ENCODE measurements at regions not wholly inside any gene's neighbourhood (a gene's known extent, or its start where the extent isn't known, plus 50 kb on each side); places are given as distances from the start of the nearest gene placed in this dataset.

DNA sequence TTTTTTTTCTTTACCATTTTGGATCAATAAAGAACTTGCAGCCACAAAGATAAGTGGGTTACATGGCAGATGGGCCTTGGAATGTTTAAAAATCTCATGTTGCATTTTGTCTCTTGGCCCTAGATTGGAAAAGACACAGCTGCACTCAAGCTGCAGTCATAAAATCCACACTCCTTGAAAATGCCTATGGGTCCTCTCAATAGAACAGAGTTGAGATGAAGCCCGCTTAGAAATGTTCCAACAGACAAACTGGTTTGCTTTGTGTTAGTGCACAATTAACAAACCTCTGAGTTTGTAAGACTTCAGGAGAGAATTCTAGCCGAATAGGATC lies 401.2 kb upstream of the CDIN1 start:
- TF ChIP-seq EZH2 (IDR thresholded peaks at IDR 0.05; ENCODE audit: low read depth) = no peak
- TF ChIP-seq, protein P1, sequence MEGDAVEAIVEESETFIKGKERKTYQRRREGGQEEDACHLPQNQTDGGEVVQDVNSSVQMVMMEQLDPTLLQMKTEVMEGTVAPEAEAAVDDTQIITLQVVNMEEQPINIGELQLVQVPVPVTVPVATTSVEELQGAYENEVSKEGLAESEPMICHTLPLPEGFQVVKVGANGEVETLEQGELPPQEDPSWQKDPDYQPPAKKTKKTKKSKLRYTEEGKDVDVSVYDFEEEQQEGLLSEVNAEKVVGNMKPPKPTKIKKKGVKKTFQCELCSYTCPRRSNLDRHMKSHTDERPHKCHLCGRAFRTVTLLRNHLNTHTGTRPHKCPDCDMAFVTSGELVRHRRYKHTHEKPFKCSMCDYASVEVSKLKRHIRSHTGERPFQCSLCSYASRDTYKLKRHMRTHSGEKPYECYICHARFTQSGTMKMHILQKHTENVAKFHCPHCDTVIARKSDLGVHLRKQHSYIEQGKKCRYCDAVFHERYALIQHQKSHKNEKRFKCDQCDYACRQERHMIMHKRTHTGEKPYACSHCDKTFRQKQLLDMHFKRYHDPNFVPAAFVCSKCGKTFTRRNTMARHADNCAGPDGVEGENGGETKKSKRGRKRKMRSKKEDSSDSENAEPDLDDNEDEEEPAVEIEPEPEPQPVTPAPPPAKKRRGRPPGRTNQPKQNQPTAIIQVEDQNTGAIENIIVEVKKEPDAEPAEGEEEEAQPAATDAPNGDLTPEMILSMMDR (conservative IDR thresholded peaks at IDR 0.05) = no peak
- DNase-seq = no peak
- Histone ChIP-seq H3K27ac (no peak overlapping the region), H3K9me3 (ENCODE audit: insufficient read depth, low read depth) (0 out of 2 replicates have a peak, but pooled peaks cover under 1% of the 10 kb centered on the region), H3K27me3 (ENCODE audit: insufficient read depth, low read depth) (no peaks in the 10 kb centered on the region), H4K20me1 (ENCODE audit: insufficient read depth) (no peaks in the 10 kb centered on the region), H3K79me2 (ENCODE audit: low read depth) (no peaks in the 10 kb centered on the region), H3K36me3 (ENCODE audit: low read depth) (no peaks in the 10 kb centered on the region), H3K9me2 (ENCODE audit: insufficient read depth) (no peaks in the 10 kb centered on the region), H3F3A (ENCODE audit: insufficient read depth, low read depth) (0 out of 2 replicates have a peak, but pooled peaks cover 2% of the 10 kb centered on the region), H2AFZ (no peak overlapping the region), H3K4me1 (replicated peaks; ENCODE audit: insufficient read depth) (peaks cover 19% of the 10 kb centered on the region), H3K4me2 (no peak overlapping the region), H3K4me3 (no peak overlapping the region)
- intact Hi-C loops (cut with micrococcal nuclease; ENCODE audit: unreplicated experiment) = no loop called here
- BruUV-seq (replicated peaks) = no TSS peak
- CTCF ChIA-PET = no interaction called here
- POLR2A ChIA-PET (ENCODE audit: unreplicated experiment) = interaction anchor here (0.6 kb wide), 1 partner anchor 50 kb away, joined by 3 read pairs; no protein-coding TSS in a partner anchor

DNA sequence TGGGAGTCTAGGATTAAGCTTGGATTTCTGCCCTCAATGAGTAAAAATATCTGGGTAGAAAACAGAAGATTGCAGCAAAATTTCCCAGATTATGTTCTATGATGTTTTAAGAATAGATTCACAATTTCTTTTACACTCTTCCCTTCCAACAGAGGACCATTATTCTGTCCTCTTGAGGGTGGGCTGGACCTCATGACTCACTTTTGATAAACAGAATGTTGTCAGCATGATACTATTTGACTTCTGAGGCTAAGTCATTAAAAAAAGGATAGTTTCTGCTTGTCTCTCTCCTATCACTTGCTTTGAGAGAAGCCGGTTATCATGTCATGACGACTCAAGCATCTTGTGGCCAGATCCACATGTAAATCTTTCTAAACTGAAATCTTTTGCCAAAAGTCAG lies 396.2 kb upstream of the CDIN1 start:
- Histone ChIP-seq H3K27ac (no peak overlapping the region), H2AFZ (no peak overlapping the region), H3K4me2 (no peak overlapping the region), H3K4me1 (replicated peaks; ENCODE audit: insufficient read depth) (peaks cover 4% of the 10 kb centered on the region), H3K79me2 (ENCODE audit: low read depth) (no peaks in the 10 kb centered on the region), H3K4me3 (no peak overlapping the region), H3K27me3 (ENCODE audit: insufficient read depth, low read depth) (no peaks in the 10 kb centered on the region), H3K9me3 (ENCODE audit: insufficient read depth, low read depth) (no peaks in the 10 kb centered on the region), H3K36me3 (ENCODE audit: low read depth) (no peaks in the 10 kb centered on the region), H3F3A (ENCODE audit: insufficient read depth, low read depth) (no peaks in the 10 kb centered on the region), H4K20me1 (ENCODE audit: insufficient read depth) (no peaks in the 10 kb centered on the region), H3K9me2 (ENCODE audit: insufficient read depth) (no peaks in the 10 kb centered on the region)
- intact Hi-C loops (cut with micrococcal nuclease; ENCODE audit: unreplicated experiment) = no loop called here
- DNase-seq = no peak
- ChIA-PET CTCF (no interaction called here), POLR2A (ENCODE audit: unreplicated experiment) (no interaction called here)
- no TSS peak for BruUV-seq (replicated peaks)
- TF ChIP-seq, protein P1 (conservative IDR thresholded peaks at IDR 0.05) = no peak
- TF ChIP-seq EZH2 (IDR thresholded peaks at IDR 0.05; ENCODE audit: low read depth) = no peak

DNA sequence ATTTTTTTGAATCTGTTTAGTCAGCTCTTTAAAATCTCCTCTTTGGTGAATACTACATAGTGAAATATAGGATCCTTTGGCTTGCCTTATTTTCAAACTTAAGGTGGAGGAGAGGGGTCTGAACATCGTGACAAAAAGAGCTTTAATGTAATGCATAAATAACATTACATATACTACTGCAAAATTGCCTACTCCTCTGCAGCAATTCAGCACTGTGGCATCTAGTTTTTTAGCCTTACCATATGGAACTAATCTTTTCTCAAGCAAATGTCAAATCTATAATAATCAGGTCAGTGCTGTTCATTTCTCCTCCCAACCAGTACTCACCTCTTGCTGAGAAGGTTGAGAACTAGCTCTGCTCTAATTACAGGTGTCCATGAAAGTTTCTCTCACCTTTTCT lies 394.0 kb upstream of the CDIN1 start:
- Histone ChIP-seq H3K4me2 (no peak overlapping the region), H3K27ac (no peak overlapping the region), H3K79me2 (ENCODE audit: low read depth) (no peaks in the 10 kb centered on the region), H3K4me1 (replicated peaks; ENCODE audit: insufficient read depth) (no peaks in the 10 kb centered on the region), H2AFZ (no peak overlapping the region), H3K4me3 (no peak overlapping the region), H3K9me2 (ENCODE audit: insufficient read depth) (no peaks in the 10 kb centered on the region), H3K9me3 (ENCODE audit: insufficient read depth, low read depth) (no peaks in the 10 kb centered on the region), H3K36me3 (ENCODE audit: low read depth) (no peaks in the 10 kb centered on the region), H3F3A (ENCODE audit: insufficient read depth, low read depth) (no peaks in the 10 kb centered on the region), H3K27me3 (ENCODE audit: insufficient read depth, low read depth) (no peaks in the 10 kb centered on the region), H4K20me1 (ENCODE audit: insufficient read depth) (no peaks in the 10 kb centered on the region)
- CTCF ChIA-PET = no interaction called here
- TF ChIP-seq EZH2 (IDR thresholded peaks at IDR 0.05; ENCODE audit: low read depth) = no peak
- TF ChIP-seq, protein P1 (conservative IDR thresholded peaks at IDR 0.05) = no peak
- POLR2A ChIA-PET (ENCODE audit: unreplicated experiment) = no interaction called here
- no peak for DNase-seq
- intact Hi-C loops (cut with micrococcal nuclease; ENCODE audit: unreplicated experiment) = no loop called here
- BruUV-seq (replicated peaks) = no TSS peak

Data from PC-9 (cell line).